WTC11 (cell line): ENCODE measurements at regions not wholly inside any gene's neighbourhood (a gene's known extent, or its start where the extent isn't known, plus 50 kb on each side); places are given as distances from the start of the nearest gene placed in this dataset.

ENCODE experiments used
- ATAC-seq: fragments of 200-7000 bp; cut with Tn5 transposase; 2 replicates; pipeline ENCODE4 v1.10.0; 2021; ENCODE audit warnings: mild to moderate bottlenecking, moderate library complexity
- CTCF ChIA-PET: fragments of 300-600 bp; sonication (Branson Sonifier 250); formaldehyde crosslinking; loops from one replicate; lab custom pipeline; 2021; ENCODE audit warnings: antibody characterized with exemption; lab: Charles Lee
- POLR2A ChIA-PET: fragments of 350-600 bp; sonication (Branson Sonifier 250); formaldehyde crosslinking; loops from one replicate; lab custom pipeline; 2021; ENCODE audit warnings: antibody characterized with exemption; lab: Charles Lee
- DNase-seq: peaks from one replicate; pipeline ENCODE4 v3.0.0; 2021; ENCODE audit warnings: low spot score
- H3K27ac Mint-ChIP-seq: 2 replicates; pipeline ENCODE4 v1.8.0; 2021; ENCODE audit warnings: mixed read lengths
- H3K27me3 Mint-ChIP-seq: 2 replicates; pipeline ENCODE4 v1.8.0; 2021; ENCODE audit warnings: low read depth, mild to moderate bottlenecking, moderate library complexity, mixed read lengths
- H3K36me3 Mint-ChIP-seq: 2 replicates; pipeline ENCODE4 v1.8.0; 2021; ENCODE audit warnings: mixed read lengths
- H3K4me1 Mint-ChIP-seq: 2 replicates; pipeline ENCODE4 v1.8.0; 2022; ENCODE audit warnings: mixed read lengths
- H3K4me3 Mint-ChIP-seq: 2 replicates; pipeline ENCODE4 v1.8.0; 2021; ENCODE audit warnings: mild to moderate bottlenecking, moderate library complexity, mixed read lengths
- H3K9me3 Mint-ChIP-seq: 2 replicates; pipeline ENCODE4 v1.8.0; 2021; ENCODE audit warnings: mixed read lengths
- ARID4B ChIP-seq: sonication (generic); formaldehyde crosslinking; IDR thresholded peaks from 2 replicates; pipeline ENCODE4 v1.8.0; 2023; ENCODE audit warnings: missing genetic modification reagents, mild to moderate bottlenecking, borderline replicate concordance
- ATF3 ChIP-seq: sonication (generic); formaldehyde crosslinking; conservative IDR thresholded peaks from 2 replicates; pipeline ENCODE4 v1.8.1; 2022; ENCODE audit warnings: mild to moderate bottlenecking, missing genetic modification reagents
- CDX4 ChIP-seq: fragments of 250-450 bp; sonication (Bioruptor Pico); IDR thresholded peaks from 2 replicates; pipeline ENCODE4 v1.9.0; 2021; ENCODE audit warnings: moderate library complexity, mild to moderate bottlenecking, inconsistent platforms, borderline replicate concordance
- ERG ChIP-seq: fragments of 250-450 bp; sonication (Bioruptor Pico); IDR thresholded peaks from 2 replicates; pipeline ENCODE4 v1.8.0; 2021; ENCODE audit warnings: mild to moderate bottlenecking
- FOXJ3 ChIP-seq: sonication (generic); formaldehyde crosslinking; IDR thresholded peaks from 2 replicates; pipeline ENCODE4 v1.9.0; 2021; ENCODE audit warnings: missing genetic modification reagents, mild to moderate bottlenecking, borderline replicate concordance
- FOXP4 ChIP-seq: sonication (generic); formaldehyde crosslinking; IDR thresholded peaks from 2 replicates; pipeline ENCODE4 v1.8.0; 2022; ENCODE audit warnings: mild to moderate bottlenecking, missing genetic modification reagents
- GRHL2 ChIP-seq: fragments of 250-450 bp; sonication (Bioruptor Pico); IDR thresholded peaks from 2 replicates; pipeline ENCODE4 v1.8.0; 2022; ENCODE audit warnings: mild to moderate bottlenecking, moderate library complexity; ENCODE audit not compliant: insufficient replicate concordance, severe bottlenecking
- JAZF1 ChIP-seq: fragments of 250-450 bp; sonication (Bioruptor Pico); IDR thresholded peaks from 2 replicates; pipeline ENCODE4 v1.9.0; 2021; ENCODE audit warnings: moderate library complexity, mild to moderate bottlenecking, inconsistent platforms
- MYBL2 ChIP-seq: sonication (generic); formaldehyde crosslinking; IDR thresholded peaks from 2 replicates; pipeline ENCODE4 v1.8.1; 2023; ENCODE audit warnings: mild to moderate bottlenecking, moderate library complexity, missing genetic modification reagents
- NFATC4 ChIP-seq: fragments of 250-450 bp; sonication (Bioruptor Pico); IDR thresholded peaks from 2 replicates; pipeline ENCODE4 v1.9.0; 2021; ENCODE audit warnings: mild to moderate bottlenecking
- NFE2L1 ChIP-seq: sonication (generic); formaldehyde crosslinking; IDR thresholded peaks from 2 replicates; pipeline ENCODE4 v1.8.1; 2023; ENCODE audit warnings: missing genetic modification reagents
- NFYB ChIP-seq: sonication (generic); formaldehyde crosslinking; conservative IDR thresholded peaks from 2 replicates; pipeline ENCODE4 v1.8.0; 2022; ENCODE audit warnings: low read depth, missing genetic modification reagents
- PRDM15 ChIP-seq: sonication (generic); formaldehyde crosslinking; IDR thresholded peaks from 2 replicates; pipeline ENCODE4 v1.8.0; 2022; ENCODE audit warnings: missing genetic modification reagents
- SOX15 ChIP-seq: fragments of 250-450 bp; sonication (Bioruptor Pico); IDR thresholded peaks from 2 replicates; pipeline ENCODE4 v1.9.0; 2021; ENCODE audit warnings: mild to moderate bottlenecking
- TP53 ChIP-seq: sonication (generic); formaldehyde crosslinking; IDR thresholded peaks from 2 replicates; pipeline ENCODE4 v1.8.1; 2023; ENCODE audit warnings: mild to moderate bottlenecking, missing genetic modification reagents
- ZNF232 ChIP-seq: sonication (generic); formaldehyde crosslinking; IDR thresholded peaks from 2 replicates; pipeline ENCODE4 v1.8.0; 2022; ENCODE audit warnings: mild to moderate bottlenecking, missing genetic modification reagents
- ZNF425 ChIP-seq: fragments of 250-450 bp; sonication (Bioruptor Pico); conservative IDR thresholded peaks from 2 replicates; pipeline ENCODE4 v1.9.0; 2021; ENCODE audit warnings: mild to moderate bottlenecking
- ZNF512 ChIP-seq: sonication (generic); formaldehyde crosslinking; IDR thresholded peaks from 2 replicates; pipeline ENCODE4 v1.8.1; 2022; ENCODE audit warnings: missing genetic modification reagents, borderline replicate concordance

GRCh38 chr2:242022550-242023290 lies 153.2 kb downstream of the RTP5 start (continued):
- TF ChIP-seq ARID4B (CRISPR knock-in tag) (no peak), JAZF1 (no peak), GRHL2 (no peak), MYBL2 (CRISPR knock-in tag) (no peak), CDX4 (CRISPR knock-in tag) (no peak), NFYB (CRISPR knock-in tag) (no peak), NFE2L1 (CRISPR knock-in tag) (no peak), FOXJ3 (CRISPR knock-in tag) (no peak), ZNF425 (CRISPR knock-in tag) (no peak), ZNF512 (CRISPR knock-in tag) (no peak), SOX15 (CRISPR knock-in tag) (no peak)

GRCh38 chr2:242024751-242025355 lies 155.3 kb downstream of the RTP5 start:
- Mint-ChIP-seq H3K36me3 (peaks cover 15% of the 10 kb centered on the region), H3K27me3 (peaks cover 66% of the 10 kb centered on the region), H3K27ac (no peak overlapping the region), H3K9me3 (peaks cover 32% of the 10 kb centered on the region), H3K4me3 (no peak overlapping the region), H3K4me1 (no peaks in the 10 kb centered on the region)
- POLR2A ChIA-PET, result no interaction called here
- CTCF ChIA-PET, result interaction anchor here (1.3 to 1.7 kb wide), 2 partner anchors 9 to 74 kb away, joined by 3 to 6 read pairs; no protein-coding TSS in a partner anchor
- DNase-seq, result no peak
- no peak for ATAC-seq
- TF ChIP-seq ZNF232 (no peak), ATF3 (CRISPR knock-in tag) (no peak), TP53 (CRISPR knock-in tag) (no peak), ERG (CRISPR knock-in tag) (no peak), PRDM15 (no peak), FOXP4 (CRISPR knock-in tag) (no peak), NFATC4 (CRISPR knock-in tag) (no peak)
